ENCODE measurements at regions not wholly inside any gene's neighbourhood (a gene's known extent, or its start where the extent isn't known, plus 50 kb on each side); places are given as distances from the start of the nearest gene placed in this dataset.

DNA sequence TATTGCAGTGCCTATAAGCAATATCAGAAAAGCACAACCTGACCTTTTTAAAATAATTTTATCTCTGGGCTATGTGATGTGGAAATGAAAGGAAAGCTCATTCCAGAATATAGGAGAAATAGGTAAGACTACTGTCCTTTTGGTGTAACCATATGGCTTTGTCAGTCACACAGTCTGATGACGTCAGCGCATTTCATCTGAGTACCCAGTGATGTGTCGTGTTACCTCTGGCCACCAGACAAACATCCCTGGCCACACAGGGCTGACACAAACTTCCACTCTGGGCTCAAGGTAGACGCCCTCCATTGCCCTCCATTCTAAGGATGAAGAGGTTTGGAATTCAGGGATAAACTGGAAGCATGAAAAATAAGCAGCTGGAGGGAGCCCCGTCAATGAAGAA lies 506.7 kb downstream of the CMPK2 start:
- intact Hi-C loops (cut with DNase I; ENCODE audit: low total_unique reads), result loop anchor here (10.0 kb wide), 1 partner anchor 416 kb away; no protein-coding TSS in a partner anchor
- TF ChIP-seq EP300 (IDR thresholded peaks at IDR 0.05), result no peak
- TF ChIP-seq, protein P1, sequence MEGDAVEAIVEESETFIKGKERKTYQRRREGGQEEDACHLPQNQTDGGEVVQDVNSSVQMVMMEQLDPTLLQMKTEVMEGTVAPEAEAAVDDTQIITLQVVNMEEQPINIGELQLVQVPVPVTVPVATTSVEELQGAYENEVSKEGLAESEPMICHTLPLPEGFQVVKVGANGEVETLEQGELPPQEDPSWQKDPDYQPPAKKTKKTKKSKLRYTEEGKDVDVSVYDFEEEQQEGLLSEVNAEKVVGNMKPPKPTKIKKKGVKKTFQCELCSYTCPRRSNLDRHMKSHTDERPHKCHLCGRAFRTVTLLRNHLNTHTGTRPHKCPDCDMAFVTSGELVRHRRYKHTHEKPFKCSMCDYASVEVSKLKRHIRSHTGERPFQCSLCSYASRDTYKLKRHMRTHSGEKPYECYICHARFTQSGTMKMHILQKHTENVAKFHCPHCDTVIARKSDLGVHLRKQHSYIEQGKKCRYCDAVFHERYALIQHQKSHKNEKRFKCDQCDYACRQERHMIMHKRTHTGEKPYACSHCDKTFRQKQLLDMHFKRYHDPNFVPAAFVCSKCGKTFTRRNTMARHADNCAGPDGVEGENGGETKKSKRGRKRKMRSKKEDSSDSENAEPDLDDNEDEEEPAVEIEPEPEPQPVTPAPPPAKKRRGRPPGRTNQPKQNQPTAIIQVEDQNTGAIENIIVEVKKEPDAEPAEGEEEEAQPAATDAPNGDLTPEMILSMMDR (IDR thresholded peaks at IDR 0.05), result no peak
- TF ChIP-seq POLR2AphosphoS5 (IDR thresholded peaks at IDR 0.05), result no peak
- TF ChIP-seq POLR2A (IDR thresholded peaks at IDR 0.05), result no peak
- H3K27ac ChIP-seq, result no peak overlapping the region
- DNase-seq, result no peak
- WGBS, 5 donors, result 79 to 90% (median 86%) methylated on average over 5 of the region's 5 CpGs
- no peaks in the 10 kb centered on the region for H3K27me3 ChIP-seq
- no peaks in the 10 kb centered on the region for H3K9me3 ChIP-seq
- H3K4me1 ChIP-seq, result no peaks in the 10 kb centered on the region
- no peaks in the 10 kb centered on the region for H3K36me3 ChIP-seq
- no peak overlapping the region for H3K4me3 ChIP-seq

DNA sequence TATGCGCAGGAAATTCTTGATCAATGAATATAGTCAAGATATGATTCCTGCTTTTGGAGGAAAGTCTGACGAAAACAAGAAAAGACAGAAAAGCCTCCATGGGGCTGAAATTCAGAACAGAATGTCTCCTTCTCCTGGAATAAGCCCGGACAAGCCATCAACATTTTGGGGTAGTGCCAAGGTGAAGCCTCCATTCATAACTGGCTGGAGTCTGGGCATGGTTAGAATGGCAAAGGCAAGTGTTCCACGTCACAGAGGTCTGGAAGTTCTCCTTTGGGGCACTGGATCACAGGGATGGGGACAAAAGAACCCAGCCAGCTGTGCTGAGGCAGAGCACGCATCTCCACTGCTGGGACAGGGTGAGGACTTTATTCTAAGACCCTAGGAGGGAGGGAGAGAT lies 505.7 kb downstream of the CMPK2 start:
- Histone ChIP-seq H3K27me3 (no peaks in the 10 kb centered on the region), H3K36me3 (no peaks in the 10 kb centered on the region), H3K9me3 (no peaks in the 10 kb centered on the region), H3K4me3 (no peak overlapping the region), H3K4me1 (no peaks in the 10 kb centered on the region), H3K27ac (no peak overlapping the region)
- no peak for DNase-seq
- intact Hi-C loops (cut with DNase I; ENCODE audit: low total_unique reads), result loop anchor here (10.0 kb wide), 1 partner anchor 415 kb away; no protein-coding TSS in a partner anchor
- WGBS, 5 donors, result 59 to 85% (median 66%) methylated on average over 5 of the region's 5 CpGs
- TF ChIP-seq EP300 (IDR thresholded peaks at IDR 0.05) (no peak), POLR2A (IDR thresholded peaks at IDR 0.05) (no peak), POLR2AphosphoS5 (IDR thresholded peaks at IDR 0.05) (no peak)
- TF ChIP-seq, protein P1 (IDR thresholded peaks at IDR 0.05), result no peak

DNA sequence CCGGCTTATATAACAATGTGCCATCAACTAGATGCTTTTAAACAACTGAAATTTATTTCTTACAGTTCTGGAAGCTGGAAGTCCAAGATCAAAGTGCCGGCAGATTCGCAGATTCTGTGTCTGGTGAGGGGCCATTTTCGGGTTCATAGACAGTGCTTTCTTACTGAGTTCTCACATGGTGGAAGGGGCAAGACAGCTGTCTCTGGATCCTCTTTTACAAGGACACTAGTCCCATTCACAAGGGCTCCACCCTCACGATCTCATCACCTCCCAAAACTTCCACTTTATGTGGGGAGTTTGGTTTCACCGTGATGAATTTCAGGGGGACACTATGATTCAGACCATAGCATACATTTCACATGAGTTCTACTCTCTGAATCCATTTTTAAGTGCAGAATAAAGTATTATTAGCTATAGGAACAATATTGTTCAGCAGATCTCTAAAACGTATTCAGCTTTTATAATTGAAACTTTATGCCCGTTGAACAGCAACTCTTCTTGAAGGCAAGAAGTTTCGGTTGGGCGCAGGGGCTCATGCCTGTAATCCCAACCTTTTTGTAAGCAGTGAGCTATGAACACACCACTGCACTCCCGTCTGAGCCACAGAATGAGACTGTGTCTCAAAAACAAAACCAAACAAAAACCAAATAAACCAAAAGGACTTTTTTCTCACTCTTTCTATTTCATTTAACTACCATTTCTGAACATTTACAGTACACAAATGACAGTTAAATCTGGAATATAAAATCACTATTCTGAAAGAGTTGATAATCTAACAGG lies 502.8 kb downstream of the CMPK2 start:
- Histone ChIP-seq H3K4me3 (no peak overlapping the region), H3K27ac (no peak overlapping the region), H3K27me3 (no peaks in the 10 kb centered on the region), H3K9me3 (no peaks in the 10 kb centered on the region), H3K36me3 (no peaks in the 10 kb centered on the region), H3K4me1 (no peaks in the 10 kb centered on the region)
- 75 to 91% (median 77%) methylated on average over 11 of the region's 11 CpGs for WGBS, 5 donors
- intact Hi-C loops (cut with DNase I; ENCODE audit: low total_unique reads), result no loop called here
- DNase-seq, result no peak
- TF ChIP-seq POLR2A (IDR thresholded peaks at IDR 0.05) (no peak), EP300 (IDR thresholded peaks at IDR 0.05) (no peak), POLR2AphosphoS5 (IDR thresholded peaks at IDR 0.05) (no peak)
- TF ChIP-seq, protein P1 (IDR thresholded peaks at IDR 0.05), result no peak

DNA sequence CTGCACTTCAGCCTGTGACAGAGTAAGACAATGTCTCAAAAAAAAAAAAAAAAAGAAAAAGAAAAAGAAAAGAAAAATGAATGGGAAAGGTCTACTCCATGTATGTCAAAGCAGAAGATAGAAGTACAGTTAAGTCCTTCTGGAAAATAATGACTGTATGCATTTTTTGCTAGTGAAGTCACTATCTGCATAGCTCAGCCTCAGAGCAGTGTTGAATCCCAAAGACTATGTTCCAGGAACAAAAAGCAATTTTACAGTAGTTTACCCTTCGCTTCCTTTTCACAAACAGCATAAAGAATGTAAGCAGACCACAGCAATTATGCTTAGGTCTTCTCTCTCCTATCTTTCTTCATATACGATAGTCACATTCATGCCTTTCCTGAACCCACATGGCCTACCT lies 497.4 kb downstream of the CMPK2 start:
- no peak for TF ChIP-seq POLR2A (IDR thresholded peaks at IDR 0.05)
- TF ChIP-seq POLR2AphosphoS5 (IDR thresholded peaks at IDR 0.05), result no peak
- TF ChIP-seq EP300 (IDR thresholded peaks at IDR 0.05), result no peak
- TF ChIP-seq, protein P1 (IDR thresholded peaks at IDR 0.05), result no peak
- intact Hi-C loops (cut with DNase I; ENCODE audit: low total_unique reads), result no loop called here
- H3K36me3 ChIP-seq, result no peaks in the 10 kb centered on the region
- no peaks in the 10 kb centered on the region for H3K4me1 ChIP-seq
- no peak overlapping the region for H3K27ac ChIP-seq
- H3K4me3 ChIP-seq, result no peak overlapping the region
- no peaks in the 10 kb centered on the region for H3K9me3 ChIP-seq
- no peaks in the 10 kb centered on the region for H3K27me3 ChIP-seq
- DNase-seq, result peak in 1 of 2 donors; percentile 37
- 68 to 87% (median 84%) methylated on average over 2 of the region's 2 CpGs for WGBS, 5 donors
